ENCODE measurements at regions not wholly inside any gene's neighbourhood (a gene's known extent, or its start where the extent isn't known, plus 50 kb on each side); places are given as distances from the start of the nearest gene placed in this dataset.

GRCh38 chr14:101066826-101067510 is 163.4 kb upstream of the RTL1 start:
- no peak for DNase-seq (ENCODE audit: low read depth)

DNA sequence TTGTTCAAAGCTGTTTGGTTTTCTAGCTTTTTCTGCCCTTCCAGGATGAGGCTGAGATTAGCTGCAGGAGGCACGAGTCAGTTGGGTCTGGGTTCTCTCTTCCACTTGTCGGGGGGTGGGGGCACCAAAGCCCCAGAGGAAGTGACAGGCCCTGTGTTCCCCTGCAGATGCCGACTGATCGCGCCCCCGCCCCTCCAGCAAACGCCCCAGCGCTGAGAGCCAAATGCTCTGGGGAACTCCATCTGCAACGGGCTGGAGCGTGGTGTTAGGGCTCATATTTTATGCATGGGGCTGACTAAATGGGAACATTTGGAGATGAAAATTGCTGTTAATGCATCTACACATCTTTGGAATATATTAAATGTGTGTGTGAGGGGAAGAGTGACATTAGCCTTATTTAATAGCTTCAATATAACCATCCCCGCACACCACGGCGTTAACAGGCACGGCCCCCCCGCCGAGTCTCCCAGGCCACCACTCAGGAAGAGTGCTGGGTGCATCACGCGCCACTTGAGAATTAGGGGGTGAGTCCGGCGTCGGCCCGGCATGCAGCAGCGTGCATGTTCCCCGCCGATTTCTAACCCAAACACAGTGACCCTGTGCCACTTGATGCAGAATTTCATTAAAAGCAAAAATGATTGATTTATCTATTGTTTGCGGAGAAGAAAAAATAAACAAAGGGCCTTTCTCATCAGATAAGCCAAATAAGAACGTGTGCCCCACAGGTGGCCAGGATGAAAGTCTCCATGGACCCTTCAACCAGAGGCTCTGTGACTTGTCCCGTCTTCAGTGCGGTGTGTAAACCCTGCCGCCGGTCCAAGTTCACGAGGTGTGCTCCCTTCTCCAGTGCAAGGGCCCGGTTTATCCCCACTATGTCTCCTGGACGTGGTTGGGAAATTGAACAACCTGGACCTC is 165.0 kb upstream of the RTL1 start:
- no peak for DNase-seq (ENCODE audit: low read depth)

DNA sequence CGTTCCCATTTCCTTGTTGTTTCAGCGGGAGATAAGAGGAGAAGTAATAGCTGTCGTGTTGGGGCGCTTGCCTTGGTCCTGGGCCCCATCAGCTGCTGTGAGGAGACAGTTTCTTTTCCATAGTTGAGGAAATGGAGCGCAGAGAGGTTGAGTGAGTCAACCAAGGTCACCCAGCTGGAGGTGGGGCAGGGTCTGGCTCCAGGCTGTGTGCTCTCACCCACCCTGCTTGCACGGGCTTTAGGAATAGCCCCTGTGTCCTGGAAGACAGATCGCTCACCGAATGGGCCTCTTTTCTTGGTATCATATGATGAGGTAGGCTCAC is 165.7 kb upstream of the RTL1 start:
- no peak for DNase-seq (ENCODE audit: low read depth)

DNA sequence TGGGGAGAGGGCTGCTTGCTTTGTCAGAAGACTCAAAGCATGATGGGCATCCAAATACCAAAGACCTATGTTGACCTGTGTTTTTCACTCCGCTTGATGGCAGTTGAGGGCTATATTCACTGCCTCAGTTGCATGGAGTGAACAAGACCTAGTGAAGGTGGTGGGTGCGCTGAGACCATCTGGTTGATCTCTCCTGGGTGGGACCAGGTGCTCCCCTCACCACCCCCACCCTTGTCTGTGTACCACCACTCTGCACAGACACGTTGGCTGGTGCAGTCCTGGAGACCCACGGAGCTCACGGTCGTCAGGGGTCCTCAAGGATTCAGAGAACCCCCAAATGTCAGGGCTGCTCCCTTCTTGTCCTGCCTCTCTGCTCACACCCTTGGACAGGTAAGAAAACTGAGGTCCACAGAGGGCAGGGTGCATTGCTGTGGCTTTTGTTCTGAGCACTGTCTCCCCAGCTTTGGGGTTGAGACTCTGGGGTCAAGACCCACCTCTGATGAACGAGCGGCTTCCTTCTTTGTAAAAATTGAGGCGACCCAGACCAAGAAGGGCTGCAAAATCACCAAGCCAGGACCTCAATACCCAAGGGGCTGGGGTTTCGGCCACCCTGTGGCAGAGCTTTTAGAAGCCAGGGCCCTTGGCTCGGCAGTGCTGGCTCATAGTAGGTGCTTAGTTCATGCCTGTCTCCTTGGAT is 166.3 kb upstream of the RTL1 start:
- no peak for DNase-seq (ENCODE audit: low read depth)

GRCh38 chr14:101070540-101071492 is 167.3 kb upstream of the RTL1 start:
- no peak for DNase-seq (ENCODE audit: low read depth)

DNA sequence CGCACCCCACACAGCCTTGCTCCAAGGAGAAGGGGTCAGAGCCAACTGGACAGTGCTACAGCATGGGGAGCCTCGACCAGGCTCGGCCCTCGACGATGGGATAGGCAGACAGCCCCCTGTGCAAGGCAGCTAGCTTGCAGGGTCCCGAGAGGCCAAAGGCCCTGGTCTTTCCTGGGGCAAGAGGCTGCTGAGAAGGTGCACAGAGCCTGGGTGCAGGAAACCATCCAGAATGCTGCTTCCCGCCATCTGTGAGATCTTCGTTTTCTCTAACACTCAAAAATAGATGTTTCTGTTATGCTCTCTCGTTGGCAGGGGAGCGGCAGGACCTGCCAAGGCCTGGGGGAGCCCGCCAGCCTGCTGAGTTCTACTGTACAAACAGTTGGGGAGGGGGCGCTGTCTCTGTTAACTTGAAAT is 168.0 kb upstream of the RTL1 start:
- DNase-seq (ENCODE audit: low read depth): no peak

- no peak for DNase-seq (ENCODE audit: low read depth)
Observed at GRCh38 chr14:101072070-101072469, 168.5 kb upstream of the RTL1 start.

- DNase-seq (ENCODE audit: low read depth): no peak
Observed at GRCh38 chr14:101072531-101072930, 169.0 kb upstream of the RTL1 start.

DNA sequence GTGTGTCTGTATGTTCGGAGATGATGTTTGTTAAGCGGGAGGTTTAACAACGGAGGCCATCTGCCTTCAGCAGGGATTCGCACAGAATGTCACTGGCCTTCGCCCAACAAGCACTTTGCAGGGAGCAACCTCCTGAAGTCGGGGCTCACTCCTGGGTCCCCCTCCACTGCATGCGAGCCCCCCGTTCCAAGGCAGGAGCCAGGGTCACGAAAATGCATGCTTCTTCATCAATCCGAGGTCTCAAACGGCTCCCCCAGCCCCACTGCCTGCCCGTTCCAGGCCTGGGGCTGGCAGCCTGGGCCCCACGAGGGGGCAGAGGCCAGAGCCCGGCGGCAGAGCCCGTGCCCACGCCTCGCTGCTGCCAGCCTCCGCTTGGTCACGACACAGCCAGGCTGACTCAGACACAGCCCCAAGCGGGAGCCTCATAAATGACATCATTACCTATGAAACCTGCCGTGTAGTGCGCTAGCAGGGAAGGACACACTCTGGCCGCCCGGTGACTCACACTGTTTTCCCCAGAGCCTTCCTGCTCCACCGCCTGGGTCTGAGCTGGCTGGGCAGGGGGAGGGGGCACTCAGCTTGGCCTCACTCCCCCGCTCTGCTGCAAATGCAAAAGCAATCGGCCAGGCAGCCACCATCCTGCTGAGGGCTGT is 169.5 kb upstream of the RTL1 start:
- no peak for DNase-seq (ENCODE audit: low read depth)

DNA sequence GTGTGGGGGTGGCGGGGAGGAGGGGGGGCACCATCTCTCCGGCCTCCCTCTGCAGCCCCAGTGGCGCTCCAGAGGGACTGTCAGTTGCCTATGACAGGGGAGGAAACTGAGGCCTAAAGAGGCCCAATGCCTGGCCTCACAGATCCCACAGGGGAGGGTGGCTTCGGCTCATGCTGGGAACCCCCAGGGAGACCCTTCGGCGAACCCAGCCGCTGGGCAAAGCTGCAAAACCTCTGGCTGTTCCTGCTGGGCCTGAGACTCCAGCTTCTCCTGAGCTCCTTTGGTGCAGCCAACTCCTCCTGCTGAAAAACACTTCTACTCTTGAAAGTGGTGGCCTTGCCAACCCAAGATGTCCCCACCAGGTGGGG is 170.1 kb upstream of the RTL1 start:
- no peak for DNase-seq (ENCODE audit: low read depth)

- no peak for DNase-seq (ENCODE audit: low read depth)
Observed at GRCh38 chr14:101074196-101075024, 170.9 kb upstream of the RTL1 start.

DNA sequence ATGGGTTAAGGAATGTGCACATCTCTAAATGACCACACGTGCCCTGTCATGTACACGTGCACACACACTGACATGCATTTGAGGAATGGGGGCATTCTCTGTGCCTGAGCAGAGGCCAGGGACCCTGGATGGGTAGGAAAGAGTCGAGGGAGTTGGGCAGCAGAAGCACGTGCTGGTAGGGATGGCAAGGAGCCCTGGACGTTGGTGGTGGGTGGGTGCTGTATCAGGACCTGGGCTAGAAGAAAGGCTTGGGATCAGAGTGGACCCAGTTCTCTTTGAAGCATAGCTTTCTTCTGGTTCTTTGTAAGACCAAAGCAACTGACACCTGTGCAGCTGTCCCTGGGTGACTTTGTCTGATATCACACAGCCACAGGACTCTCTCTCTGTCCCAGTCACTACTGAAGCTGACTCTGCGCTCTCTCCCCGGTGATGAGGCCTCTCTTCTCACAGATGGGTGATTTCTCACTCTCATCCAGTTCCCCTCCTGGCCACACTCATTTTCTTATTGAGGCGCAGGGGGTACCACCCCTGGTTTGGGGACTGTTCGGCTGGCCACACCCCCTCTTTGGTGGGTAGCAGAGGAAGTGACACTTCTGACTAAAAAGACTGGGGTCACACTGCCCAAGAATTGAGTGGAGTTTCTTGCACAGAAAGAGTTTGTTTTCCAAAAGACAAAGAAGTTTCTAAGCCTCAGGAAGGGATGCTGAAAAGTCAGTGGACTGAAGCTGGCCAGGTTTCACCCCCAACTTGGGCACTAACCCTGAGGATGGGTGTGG is 171.7 kb upstream of the RTL1 start:
- DNase-seq (ENCODE audit: low read depth): no peak

DNA sequence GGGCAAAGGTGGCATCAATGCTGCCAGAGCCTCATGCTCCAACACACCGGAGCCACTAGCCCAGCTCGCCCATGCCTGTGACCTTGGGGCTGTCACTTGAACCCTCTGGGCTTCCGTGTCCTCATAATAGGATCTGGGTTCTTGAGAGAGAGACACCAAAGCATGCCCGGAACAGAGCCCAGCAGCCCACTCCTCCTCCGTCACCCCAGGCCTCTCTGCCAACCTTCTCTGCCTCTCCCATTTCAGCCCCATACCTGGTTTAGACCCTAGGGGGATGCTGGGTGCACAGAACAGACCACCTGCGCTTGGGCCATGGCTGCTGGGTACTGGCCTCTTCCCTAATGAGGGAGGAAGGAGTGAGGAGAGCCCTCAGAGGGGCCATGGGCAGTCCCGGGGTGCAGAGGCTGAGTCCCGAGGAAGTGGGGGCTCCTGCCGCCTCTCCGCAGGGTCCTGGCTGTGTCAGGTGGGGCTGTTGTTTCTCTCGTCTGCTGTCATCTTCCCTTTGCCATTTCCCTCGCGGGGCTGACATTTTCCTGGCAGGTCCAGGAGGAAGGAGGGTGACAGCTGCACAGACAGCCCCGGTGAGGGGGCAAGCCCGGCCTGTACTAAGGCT is 172.4 kb upstream of the RTL1 start:
- no peak for DNase-seq (ENCODE audit: low read depth)

DNA sequence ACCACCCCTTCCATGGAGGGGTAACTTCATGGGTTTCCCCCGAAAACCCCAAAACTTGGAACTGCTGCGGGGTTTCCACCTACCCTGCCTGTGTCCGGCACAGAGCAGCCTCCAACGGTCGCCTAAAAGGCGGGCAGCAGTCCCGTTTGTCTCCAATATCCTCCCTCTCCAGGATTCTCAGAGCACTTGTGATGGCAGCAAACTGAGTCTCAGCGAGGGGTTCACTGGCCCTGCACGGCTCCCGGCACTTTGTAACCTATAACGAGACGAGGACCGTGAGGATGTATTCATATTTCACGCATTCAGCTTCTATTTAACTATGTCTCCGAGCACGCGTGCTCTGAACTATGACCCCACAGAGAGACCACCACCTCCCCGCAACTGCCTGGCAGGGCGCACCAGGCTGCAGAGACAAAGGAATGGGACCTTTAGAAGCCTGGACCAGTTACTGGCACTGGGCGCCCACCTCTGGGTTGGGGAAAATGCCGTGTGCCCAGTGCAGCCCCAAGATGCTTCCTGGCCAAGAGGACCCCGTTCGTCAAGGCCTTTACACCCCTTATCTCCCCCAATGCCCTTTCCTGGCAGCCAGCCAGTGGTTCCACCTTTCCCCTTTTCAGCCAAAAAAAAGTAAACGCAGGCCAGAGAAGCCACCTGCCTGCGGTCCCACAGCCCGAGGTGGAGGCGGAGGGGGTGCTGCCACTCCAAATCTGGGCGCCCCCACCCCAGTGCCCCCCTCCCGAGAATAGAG is 173.1 kb upstream of the RTL1 start:
- DNase-seq (ENCODE audit: low read depth): no peak

GRCh38 chr14:101077481-101078074 is 174.1 kb upstream of the RTL1 start:
- DNase-seq (ENCODE audit: low read depth): no peak

DNA sequence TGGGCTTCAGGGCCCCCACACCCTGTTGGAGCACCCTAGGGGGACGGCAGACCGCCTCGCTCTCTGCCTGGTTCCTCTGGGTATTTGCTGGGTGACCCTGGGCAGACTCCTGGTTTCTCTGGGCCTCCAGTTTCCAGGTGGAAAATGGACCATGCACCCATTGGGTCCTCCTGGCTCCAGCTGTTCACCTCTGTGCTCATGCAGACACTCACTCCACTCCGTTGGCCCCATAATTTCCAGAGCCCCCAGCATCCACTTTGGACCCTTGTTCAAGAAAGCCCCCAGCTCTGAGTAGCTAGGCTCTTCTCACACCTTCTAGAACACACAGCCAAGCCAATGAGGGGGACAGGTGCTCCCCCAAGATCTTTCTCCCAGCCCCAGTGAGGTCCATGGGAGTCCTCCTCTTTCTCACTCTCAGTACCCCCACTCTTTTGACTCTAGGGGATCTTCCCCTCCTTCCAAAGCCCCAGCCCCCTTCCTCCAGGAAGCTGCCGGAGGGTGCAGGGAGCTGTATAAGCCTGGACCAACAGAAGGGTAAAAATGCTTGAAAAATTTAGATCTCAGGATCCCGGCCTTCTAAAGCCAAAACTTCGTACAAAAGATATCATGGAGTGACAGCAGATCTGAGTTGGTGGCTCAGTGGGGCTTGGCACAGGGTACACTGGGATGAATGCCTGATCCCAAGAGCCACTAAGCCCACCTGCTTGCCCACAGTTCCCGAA is 174.8 kb upstream of the RTL1 start:
- DNase-seq (ENCODE audit: low read depth): no peak

DNA sequence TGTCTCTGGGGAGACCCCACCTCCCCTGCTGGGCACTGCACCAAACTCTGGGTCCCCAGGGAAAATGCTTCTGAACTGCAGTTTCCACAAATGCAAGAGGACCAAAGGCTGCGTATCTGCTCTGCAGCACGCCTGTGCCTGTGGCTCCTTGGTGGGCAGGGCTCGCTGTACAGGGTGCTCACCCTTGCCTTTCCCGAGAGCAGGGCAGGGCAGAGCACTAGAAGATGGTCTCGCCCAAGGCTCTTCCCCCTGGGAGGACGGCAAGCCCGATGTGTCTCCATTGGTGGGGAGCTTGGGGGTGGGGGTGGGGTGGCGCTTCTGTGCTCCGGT is 175.3 kb upstream of the RTL1 start:
- DNase-seq (ENCODE audit: low read depth): no peak
